Gastrocnemius medialis (tissue), 4 donors: ENCODE measurements at regions not wholly inside any gene's neighbourhood (a gene's known extent, or its start where the extent isn't known, plus 50 kb on each side); places are given as distances from the start of the nearest gene placed in this dataset.

Experiments used
- CTCF ChIP-seq, 5 experiments: fragments of 450-650 bp in 3 of 5; fragments of 200-600 bp in 2 of 5; sonication (generic) in 2 of 5; IDR thresholded peaks in 4 of 5; conservative IDR thresholded peaks in 1 of 5; 1 replicate in 4 of 5; 2 replicates in 1 of 5; pipeline ENCODE4 v1.5.1; 2016 to 2019; ENCODE audit warnings: antibody characterized with exemption in 5 of 5, mild to moderate bottlenecking in 3 of 5, moderate library complexity in 3 of 5
- POLR2A ChIP-seq, 2 donors: fragments of 450-650 bp; IDR thresholded peaks; one replicate each; pipeline ENCODE4 v1.6.1; 2017; ENCODE audit warnings: antibody characterized with exemption in 2 of 2, mild to moderate bottlenecking in 2 of 2, moderate library complexity in 2 of 2

GRCh38 chr5:108688485-108688884 is 59.2 kb upstream of the FER start:
- TF ChIP-seq POLR2A (IDR thresholded peaks at IDR 0.05) (no peak), CTCF (IDR thresholded peaks at IDR 0.05 in 4 of 5, conservative IDR thresholded peaks at IDR 0.05 in 1 of 5) (no peak)
